Mesenchymal stem cell (in vitro differentiated cells and primary cell): ENCODE measurements at regions not wholly inside any gene's neighbourhood (a gene's known extent, or its start where the extent isn't known, plus 50 kb on each side); places are given as distances from the start of the nearest gene placed in this dataset.
A peak's percentile ranks its signal among the peaks of the same experiment; 100 is the strongest.

Experiments used
- DNase-seq: peaks from one replicate; pipeline ENCODE4 v3.0.0-alpha.2; 2013
- H2AFZ ChIP-seq: one replicate; pipeline ENCODE4 v1.6.1; 2013; ENCODE audit warnings: low read depth, mild to moderate bottlenecking, control low read depth, inconsistent platforms, low read length, moderate library complexity
- H2AK5ac ChIP-seq: 2 replicates; pipeline ENCODE4 v1.6.1; 2013; ENCODE audit warnings: low read length, moderate library complexity, mild to moderate bottlenecking, inconsistent platforms; ENCODE audit not compliant: severe bottlenecking
- H2BK120ac ChIP-seq: one replicate; pipeline ENCODE4 v1.6.1; 2013; ENCODE audit warnings: low read depth, mild to moderate bottlenecking, inconsistent platforms, low read length, moderate library complexity
- H2BK12ac ChIP-seq, 2 experiments: one replicate each; pipeline ENCODE4 v1.6.1; 2013; ENCODE audit warnings: inconsistent platforms in 2 of 2, low read length in 2 of 2, mild to moderate bottlenecking in 2 of 2, moderate library complexity in 2 of 2, control low read depth in 1 of 2
- H2BK15ac ChIP-seq: one replicate; pipeline ENCODE4 v1.6.1; 2013; ENCODE audit warnings: mild to moderate bottlenecking, low read depth, inconsistent platforms; ENCODE audit not compliant: poor library complexity, severe bottlenecking
- H2BK5ac ChIP-seq: 2 replicates; pipeline ENCODE4 v1.6.1; 2013; ENCODE audit warnings: low read depth, mild to moderate bottlenecking, low read length, control low read depth, inconsistent platforms; ENCODE audit not compliant: poor library complexity, severe bottlenecking
- H3K14ac ChIP-seq, 2 experiments: one replicate each; pipeline ENCODE4 v1.6.1; 2013; ENCODE audit warnings: inconsistent platforms in 2 of 2, low read length in 2 of 2, control low read depth in 1 of 2, mild to moderate bottlenecking in 1 of 2, moderate library complexity in 1 of 2
- H3K18ac ChIP-seq, 2 experiments: one replicate each; pipeline ENCODE4 v1.6.1; 2013; ENCODE audit warnings: inconsistent platforms in 2 of 2, low read length in 2 of 2, control low read depth in 1 of 2, low read depth in 1 of 2, mild to moderate bottlenecking in 1 of 2
- H3K23ac ChIP-seq, 2 experiments: one replicate each; pipeline ENCODE4 v1.6.1; 2013; ENCODE audit warnings: inconsistent platforms in 2 of 2, low read length in 2 of 2, mild to moderate bottlenecking in 2 of 2, moderate library complexity in 2 of 2, control low read depth in 1 of 2
- H3K27ac ChIP-seq: 2 replicates; pipeline ENCODE4 v1.5.1; 2013; ENCODE audit warnings: mild to moderate bottlenecking, moderate library complexity, low read length, control low read depth, inconsistent platforms; ENCODE audit not compliant: poor library complexity, severe bottlenecking
- H3K27me3 ChIP-seq, 2 experiments: 2 replicates each; pipeline versions ENCODE4 v1.6.1 to v1.7.0; 2013; ENCODE audit warnings: low read length in 2 of 2, mild to moderate bottlenecking in 2 of 2, moderate library complexity in 2 of 2, control low read depth in 1 of 2, inconsistent platforms in 1 of 2; ENCODE audit not compliant: control insufficient read depth in 1 of 2, insufficient read depth in 1 of 2
- H3K36me3 ChIP-seq, 2 experiments: 2 replicates each; pipeline versions ENCODE4 v1.6.1 to v1.7.0; 2013; ENCODE audit warnings: low read length in 2 of 2, control low read depth in 1 of 2, inconsistent platforms in 1 of 2, low read depth in 1 of 2, mild to moderate bottlenecking in 1 of 2; ENCODE audit not compliant: insufficient read depth in 2 of 2, control insufficient read depth in 1 of 2
- H3K4ac ChIP-seq, 2 experiments: one replicate each; pipeline ENCODE4 v1.6.1; 2013; ENCODE audit warnings: inconsistent platforms in 2 of 2, low read length in 2 of 2, mild to moderate bottlenecking in 2 of 2, moderate library complexity in 2 of 2, control low read depth in 1 of 2, low read depth in 1 of 2
- H3K4me1 ChIP-seq: 2 replicates; pipeline ENCODE4 v1.6.1; 2013; ENCODE audit warnings: low read depth, low read length, control low read depth; ENCODE audit not compliant: control insufficient read depth, insufficient read depth
- H3K4me2 ChIP-seq: 2 replicates; pipeline ENCODE4 v1.6.1; 2013; ENCODE audit warnings: low read length, mild to moderate bottlenecking, inconsistent platforms; ENCODE audit not compliant: poor library complexity, severe bottlenecking
- H3K4me3 ChIP-seq, 2 experiments: 2 replicates each; pipeline versions ENCODE4 v1.5.1 to v1.7.0; 2013; ENCODE audit warnings: low read length in 2 of 2, mild to moderate bottlenecking in 2 of 2, control low read depth in 1 of 2, low read depth in 1 of 2; ENCODE audit not compliant: insufficient read depth in 1 of 2
- H3K79me1 ChIP-seq: replicated peaks from 2 replicates; pipeline ENCODE4 v1.6.1; 2013; ENCODE audit warnings: mild to moderate bottlenecking, control low read depth, low read length, inconsistent platforms; ENCODE audit not compliant: poor library complexity, severe bottlenecking
- H3K9ac ChIP-seq: 2 replicates; pipeline ENCODE4 v1.7.0; 2013; ENCODE audit warnings: mild to moderate bottlenecking, low read length, moderate library complexity
- H3K9me3 ChIP-seq: 2 replicates; pipeline ENCODE4 v1.7.0; 2013; ENCODE audit warnings: mild to moderate bottlenecking, low read length; ENCODE audit not compliant: control insufficient read depth
- H4K8ac ChIP-seq: one replicate; pipeline ENCODE4 v1.6.1; 2013; ENCODE audit warnings: inconsistent platforms, mild to moderate bottlenecking, low read length, moderate library complexity
- H4K91ac ChIP-seq: one replicate; pipeline ENCODE4 v1.6.1; 2013; ENCODE audit warnings: mild to moderate bottlenecking, low read length, inconsistent platforms
- WGBS: methylation state at CpG from one replicate; pipeline ENCODE4 v1.1.7; 2013; ENCODE audit warnings: mixed read lengths; 5-methylcytosine and 5-hydroxymethylcytosine counted together

DNA sequence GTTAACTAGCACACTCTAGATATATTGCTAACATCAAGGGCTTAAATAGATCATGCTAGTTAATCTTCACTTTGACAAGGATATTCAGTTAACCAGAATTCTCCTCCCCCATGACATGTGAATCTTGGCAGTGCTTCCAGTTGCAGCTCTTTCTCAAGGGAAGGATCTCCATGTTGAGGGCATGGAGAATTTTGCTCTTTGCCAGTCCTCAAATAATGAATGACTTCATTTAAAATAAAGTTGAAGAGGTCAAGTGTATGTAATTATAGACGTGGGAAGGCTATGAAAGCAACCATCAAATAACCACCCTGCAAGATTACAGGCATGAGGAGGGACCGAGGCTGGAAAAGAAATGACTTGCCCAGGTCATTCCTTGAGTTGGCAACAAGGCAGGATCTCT is 87.3 kb upstream of the CPEB2 start:
- Histone ChIP-seq H2BK5ac (no peak overlapping the region), H3K23ac (no peak overlapping the region), H3K27me3 (peaks cover 0 to 4% of the 10 kb centered on the region in 2 experiments), H2BK15ac (no peak overlapping the region), H3K27ac (no peak overlapping the region), H3K9me3 (no peaks in the 10 kb centered on the region), H3K36me3 (no peaks in the 10 kb centered on the region), H3K4me1 (peaks cover 10% of the 10 kb centered on the region), H3K9ac (no peak overlapping the region), H2BK12ac (no peak overlapping the region), H3K4me2 (no peak overlapping the region), H4K91ac (no peak overlapping the region), H3K14ac (no peak overlapping the region), H2AFZ (no peak overlapping the region), H3K18ac (no peak overlapping the region), H3K79me1 (no peaks in the 10 kb centered on the region), H2AK5ac (no peak overlapping the region), H3K4ac (no peak overlapping the region), H3K4me3 (no peak overlapping the region), H4K8ac (no peak overlapping the region), H2BK120ac (no peak overlapping the region)
- 72% methylated on average over 2 of the region's 2 CpGs for WGBS
- DNase-seq = no peak

DNA sequence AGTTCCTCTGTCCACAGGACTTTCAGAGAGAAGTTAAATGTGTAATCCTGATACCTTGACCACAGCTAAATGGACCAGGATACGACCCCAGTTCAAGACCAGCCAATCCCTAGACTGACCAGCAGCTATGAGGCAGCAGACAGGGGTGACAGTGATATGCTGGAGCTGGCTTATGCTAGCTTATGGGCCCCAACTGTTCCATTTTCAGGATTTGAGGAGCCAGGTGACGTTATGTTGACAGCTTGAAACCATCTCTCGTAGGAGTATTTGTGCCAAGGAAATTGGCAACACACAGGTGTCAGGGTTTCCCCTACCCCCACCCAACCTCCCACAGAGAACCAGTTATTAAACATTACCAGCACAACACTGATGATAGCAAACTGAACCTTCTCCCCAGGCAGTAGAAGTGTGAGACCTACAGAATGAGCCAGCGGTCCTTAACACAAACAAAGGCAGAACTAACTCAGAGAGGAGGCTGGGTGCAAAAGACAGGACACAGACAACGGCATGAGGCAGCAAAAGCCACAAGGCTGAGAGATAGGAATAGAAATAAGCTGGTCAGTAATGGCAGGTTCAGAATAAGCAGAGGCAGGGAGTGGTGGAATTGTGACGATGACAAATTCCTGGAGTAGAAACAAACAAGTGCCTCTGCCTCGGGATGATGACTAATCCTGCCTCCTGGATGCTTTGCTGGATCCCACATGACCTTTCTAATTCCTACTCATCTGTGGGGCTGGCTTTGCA is 85.6 kb upstream of the CPEB2 start:
- no peaks in the 10 kb centered on the region for H3K79me1 ChIP-seq
- H3K14ac ChIP-seq = no peak overlapping the region
- no peak overlapping the region for H2AFZ ChIP-seq
- peak overlapping the region; percentile 61 to 84 for H3K18ac ChIP-seq
- no peaks in the 10 kb centered on the region for H3K36me3 ChIP-seq
- peak overlapping the region in 1 of 2 experiments; percentile 15 for H2BK12ac ChIP-seq
- H3K4me1 ChIP-seq = peaks cover 10% of the 10 kb centered on the region
- H3K4ac ChIP-seq = peak overlapping the region in 1 of 2 experiments; percentile 82
- peak overlapping the region; percentile 38 for H3K27ac ChIP-seq
- no peak overlapping the region for H3K23ac ChIP-seq
- H4K8ac ChIP-seq = peak overlapping the region; percentile 90
- H3K27me3 ChIP-seq = no peaks in the 10 kb centered on the region
- no peak overlapping the region for H2BK5ac ChIP-seq
- WGBS = 47% methylated on average over 7 of the region's 7 CpGs
- no peaks in the 10 kb centered on the region for H3K9me3 ChIP-seq
- H2BK15ac ChIP-seq = no peak overlapping the region
- H4K91ac ChIP-seq = peak overlapping the region; percentile 56
- H2AK5ac ChIP-seq = peak overlapping the region; percentile 50
- H3K4me3 ChIP-seq = no peak overlapping the region
- H3K4me2 ChIP-seq = no peak overlapping the region
- H3K9ac ChIP-seq = peak overlapping the region; percentile 63
- peak; percentile 81 for DNase-seq
- H2BK120ac ChIP-seq = no peak overlapping the region

DNA sequence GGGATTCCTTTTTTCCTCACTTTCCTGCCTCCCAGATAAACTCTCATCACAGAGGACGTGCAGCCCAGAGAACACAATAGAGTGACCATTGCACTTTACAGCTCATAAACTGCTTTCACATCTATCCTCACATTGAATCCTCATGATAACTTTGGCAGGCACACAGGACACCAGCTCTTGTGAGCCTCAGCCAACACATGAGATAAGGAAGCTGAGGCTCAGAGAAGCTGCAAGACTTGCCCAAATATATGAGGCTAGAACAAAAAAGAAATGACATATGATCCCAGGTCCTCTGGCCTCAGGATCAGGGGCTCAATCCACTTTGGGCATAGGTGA is 85.0 kb upstream of the CPEB2 start:
- Histone ChIP-seq H2AK5ac (no peak overlapping the region), H2BK5ac (no peak overlapping the region), H4K91ac (no peak overlapping the region), H3K4me3 (no peak overlapping the region), H3K18ac (no peak overlapping the region), H3K27ac (peak overlapping the region; percentile 14), H2BK15ac (no peak overlapping the region), H3K4me1 (peaks cover 10% of the 10 kb centered on the region), H2AFZ (no peak overlapping the region), H3K79me1 (no peaks in the 10 kb centered on the region), H2BK120ac (no peak overlapping the region), H3K4me2 (no peak overlapping the region), H3K36me3 (no peaks in the 10 kb centered on the region), H3K27me3 (no peaks in the 10 kb centered on the region), H3K9ac (peak overlapping the region; percentile 63), H3K23ac (no peak overlapping the region), H3K4ac (no peak overlapping the region), H4K8ac (no peak overlapping the region), H3K9me3 (no peaks in the 10 kb centered on the region), H2BK12ac (no peak overlapping the region), H3K14ac (no peak overlapping the region)
- WGBS = 10% methylated on average over 1 of the region's 1 CpG
- no peak for DNase-seq

GRCh38 chr4:14918336-14918735 is 83.9 kb upstream of the CPEB2 start:
- Histone ChIP-seq H3K9me3 (no peaks in the 10 kb centered on the region), H4K91ac (no peak overlapping the region), H3K23ac (no peak overlapping the region), H2BK12ac (no peak overlapping the region), H3K4me1 (peaks cover 10% of the 10 kb centered on the region), H2BK5ac (no peak overlapping the region), H3K36me3 (no peaks in the 10 kb centered on the region), H3K4ac (no peak overlapping the region), H3K14ac (no peak overlapping the region), H3K27me3 (no peaks in the 10 kb centered on the region), H2AK5ac (peak overlapping the region; percentile 82), H3K27ac (no peak overlapping the region), H3K79me1 (no peaks in the 10 kb centered on the region), H3K9ac (no peak overlapping the region), H2AFZ (no peak overlapping the region), H3K4me3 (no peak overlapping the region), H2BK15ac (no peak overlapping the region), H2BK120ac (no peak overlapping the region), H4K8ac (no peak overlapping the region), H3K18ac (no peak overlapping the region), H3K4me2 (no peak overlapping the region)
- DNase-seq = no peak
- 80% methylated on average over 4 of the region's 4 CpGs for WGBS
